GM12801 (cell line): ENCODE measurements at regions not wholly inside any gene's neighbourhood (a gene's known extent, or its start where the extent isn't known, plus 50 kb on each side); places are given as distances from the start of the nearest gene placed in this dataset.

Experiments
- TF ChIP-seq, protein P1 (sequence below): IDR thresholded peaks from one replicate; pipeline ENCODE4 v1.5.1; 2011; ENCODE audit warnings: control low read depth; ENCODE audit not compliant: insufficient read length; ENCODE audit errors: extremely low read depth

DNA sequence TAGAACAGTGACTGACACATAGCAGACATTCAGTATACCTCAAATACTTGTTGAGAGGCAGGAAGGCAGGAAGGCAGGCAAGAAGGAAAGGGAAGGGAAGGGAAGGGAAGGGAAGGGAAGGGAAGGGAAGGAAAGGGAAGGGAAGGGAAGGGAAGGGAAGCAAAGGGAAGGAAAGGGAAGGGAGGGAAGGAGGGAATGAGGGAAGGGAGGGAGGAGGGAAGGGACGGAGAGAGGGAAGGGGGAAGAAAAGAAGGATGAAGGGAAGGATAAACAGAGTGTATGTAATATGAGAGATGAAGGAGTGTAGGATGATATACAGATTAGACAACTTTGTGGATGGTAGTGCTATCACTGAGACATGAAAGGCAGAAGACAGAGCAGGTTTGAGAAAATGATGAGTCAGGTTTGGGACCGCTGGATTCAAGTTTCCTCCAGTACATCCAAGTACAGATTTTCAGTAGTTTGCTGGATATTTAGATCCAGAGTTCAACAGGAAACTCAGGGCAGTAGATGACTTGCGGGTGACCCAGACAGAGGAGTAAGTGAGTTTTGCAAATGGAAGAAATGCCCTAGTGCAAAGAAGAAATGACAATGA is 85.9 kb downstream of the MAFB start:
- TF ChIP-seq, protein P1, sequence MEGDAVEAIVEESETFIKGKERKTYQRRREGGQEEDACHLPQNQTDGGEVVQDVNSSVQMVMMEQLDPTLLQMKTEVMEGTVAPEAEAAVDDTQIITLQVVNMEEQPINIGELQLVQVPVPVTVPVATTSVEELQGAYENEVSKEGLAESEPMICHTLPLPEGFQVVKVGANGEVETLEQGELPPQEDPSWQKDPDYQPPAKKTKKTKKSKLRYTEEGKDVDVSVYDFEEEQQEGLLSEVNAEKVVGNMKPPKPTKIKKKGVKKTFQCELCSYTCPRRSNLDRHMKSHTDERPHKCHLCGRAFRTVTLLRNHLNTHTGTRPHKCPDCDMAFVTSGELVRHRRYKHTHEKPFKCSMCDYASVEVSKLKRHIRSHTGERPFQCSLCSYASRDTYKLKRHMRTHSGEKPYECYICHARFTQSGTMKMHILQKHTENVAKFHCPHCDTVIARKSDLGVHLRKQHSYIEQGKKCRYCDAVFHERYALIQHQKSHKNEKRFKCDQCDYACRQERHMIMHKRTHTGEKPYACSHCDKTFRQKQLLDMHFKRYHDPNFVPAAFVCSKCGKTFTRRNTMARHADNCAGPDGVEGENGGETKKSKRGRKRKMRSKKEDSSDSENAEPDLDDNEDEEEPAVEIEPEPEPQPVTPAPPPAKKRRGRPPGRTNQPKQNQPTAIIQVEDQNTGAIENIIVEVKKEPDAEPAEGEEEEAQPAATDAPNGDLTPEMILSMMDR = no peak

- TF ChIP-seq, protein P1 = no peak
Measured at GRCh38 chr20:40602381-40602780, 86.7 kb downstream of the MAFB start.

- TF ChIP-seq, protein P1 = no peak
Measured at GRCh38 chr20:40600441-40601219, 88.4 kb downstream of the MAFB start.

DNA sequence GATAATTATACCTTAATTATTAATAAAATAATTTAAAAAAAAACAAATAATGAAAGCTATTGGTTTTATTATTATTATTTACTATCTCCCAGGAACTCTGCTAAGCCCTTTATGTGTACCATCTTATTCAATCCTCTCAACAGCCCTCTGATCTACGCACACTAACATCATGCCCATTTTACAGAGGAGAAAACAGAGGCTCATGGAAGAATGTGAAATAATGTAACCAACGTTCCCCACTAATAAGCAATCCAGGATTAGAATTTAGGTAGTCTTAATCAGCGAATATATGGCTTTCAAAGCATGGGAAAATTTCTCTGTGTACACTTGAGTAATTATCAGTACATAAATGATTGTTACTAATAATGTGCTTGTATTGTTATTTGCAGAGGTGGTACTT is 89.0 kb downstream of the MAFB start:
- TF ChIP-seq, protein P1 = no peak

DNA sequence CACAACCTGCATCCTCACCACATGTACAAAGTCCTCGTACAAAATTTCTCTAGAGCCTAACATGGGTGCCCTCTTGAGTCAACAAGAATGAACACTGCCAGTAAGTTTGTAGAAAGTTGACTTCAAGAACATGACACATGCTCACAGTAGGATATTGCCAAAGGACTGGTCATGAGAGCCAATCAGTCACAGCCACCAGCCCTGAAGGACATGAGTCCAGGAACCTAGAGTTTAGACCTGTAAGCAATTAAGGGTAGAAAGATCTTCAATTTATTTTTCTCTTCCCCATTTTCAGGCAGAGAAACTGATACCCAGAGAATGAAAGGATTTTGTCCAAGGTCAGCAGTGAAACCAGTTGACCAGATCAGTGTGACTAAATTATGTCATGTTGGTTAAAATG is 96.1 kb downstream of the MAFB start:
- TF ChIP-seq, protein P1 = no peak

DNA sequence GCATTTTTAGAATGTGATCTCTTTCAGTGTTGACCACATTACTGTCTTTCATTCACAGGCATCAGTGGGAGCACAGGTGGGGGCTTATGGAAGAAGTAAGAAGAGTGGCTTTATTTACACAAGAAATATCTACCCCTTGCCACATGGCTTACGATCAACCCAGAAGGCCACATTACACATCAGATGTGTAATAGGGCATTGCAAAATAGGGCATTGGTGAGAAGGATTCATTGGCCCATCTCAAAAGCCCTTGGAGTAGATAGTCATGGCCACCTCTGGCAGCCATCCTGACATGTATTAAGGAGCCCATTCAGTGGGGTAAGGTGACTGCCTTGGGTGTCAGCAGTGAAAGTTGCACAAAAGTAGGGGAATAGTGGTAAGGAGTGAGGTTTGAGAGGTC is 97.5 kb downstream of the MAFB start:
- TF ChIP-seq, protein P1 = no peak

DNA sequence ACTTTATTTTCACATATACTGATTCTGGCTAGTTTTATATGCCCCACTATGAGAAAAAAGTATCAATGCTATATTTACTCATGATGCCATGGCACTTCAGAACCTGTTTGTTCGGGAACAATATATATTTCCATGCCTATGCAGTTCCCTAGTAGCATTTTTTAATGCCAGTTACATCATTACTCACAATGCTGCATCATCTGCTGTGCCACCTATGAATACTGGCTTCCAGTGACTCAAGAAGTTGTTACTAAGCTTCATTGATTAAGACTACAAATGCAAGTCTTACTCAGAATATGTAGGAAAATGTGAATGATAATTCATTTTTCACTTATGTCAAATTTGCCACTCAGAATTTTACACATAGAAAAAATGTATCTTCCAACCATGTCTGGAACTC is 97.9 kb downstream of the MAFB start:
- TF ChIP-seq, protein P1 = no peak
